DOHH2 (cell line): ENCODE measurements at regions not wholly inside any gene's neighbourhood (a gene's known extent, or its start where the extent isn't known, plus 50 kb on each side); places are given as distances from the start of the nearest gene placed in this dataset.

Experiments
- H3F3A ChIP-seq: fragments of 200-600 bp; sonication (generic), shearing (Covaris generic); 2 replicates; pipeline ENCODE4 v1.6.0; 2016; ENCODE audit warnings: antibody characterized with exemption, mild to moderate bottlenecking; ENCODE audit not compliant: control insufficient read depth, insufficient read depth
- H3K27ac ChIP-seq: fragments of 200-600 bp; sonication (generic); 2 replicates; pipeline ENCODE4 v1.5.1; 2014; ENCODE audit warnings: low read depth, mild to moderate bottlenecking, low read length, moderate library complexity
- H3K27me3 ChIP-seq: fragments of 200-600 bp; sonication (generic); 2 replicates; pipeline ENCODE4 v1.6.1; 2014; ENCODE audit warnings: mild to moderate bottlenecking, low read length, mixed read lengths; ENCODE audit not compliant: control insufficient read depth
- H3K36me3 ChIP-seq: fragments of 200-600 bp; sonication (generic); 2 replicates; pipeline ENCODE4 v1.6.1; 2014; ENCODE audit warnings: mild to moderate bottlenecking, low read length, moderate library complexity, mixed read lengths; ENCODE audit not compliant: control insufficient read depth
- H3K4me1 ChIP-seq: fragments of 200-600 bp; sonication (generic); 2 replicates; pipeline ENCODE4 v1.6.1; 2014; ENCODE audit warnings: mild to moderate bottlenecking, low read length, mixed read lengths; ENCODE audit not compliant: control insufficient read depth
- H3K4me2 ChIP-seq: fragments of 200-600 bp; sonication (generic); 2 replicates; pipeline ENCODE4 v1.6.0; 2014; ENCODE audit warnings: mild to moderate bottlenecking, low read length, moderate library complexity
- H3K4me3 ChIP-seq: fragments of 200-600 bp; sonication (generic); 2 replicates; pipeline ENCODE4 v1.5.1; 2014; ENCODE audit warnings: mild to moderate bottlenecking, low read length, mixed read lengths
- H3K79me2 ChIP-seq: fragments of 200-600 bp; sonication (generic); 2 replicates; pipeline ENCODE4 v1.6.1; 2014; ENCODE audit warnings: mild to moderate bottlenecking, low read length, mixed read lengths; ENCODE audit not compliant: control insufficient read depth
- H3K9me2 ChIP-seq: fragments of 200-600 bp; sonication (generic); replicated peaks from 2 replicates; pipeline ENCODE4 v1.6.1; 2014; ENCODE audit warnings: mild to moderate bottlenecking, low read length, mixed read lengths; ENCODE audit not compliant: control insufficient read depth
- H3K9me3 ChIP-seq: fragments of 200-600 bp; sonication (generic); 2 replicates; pipeline ENCODE4 v1.6.1; 2014; ENCODE audit warnings: antibody characterized with exemption, low read length, mixed read lengths; ENCODE audit not compliant: control insufficient read depth, insufficient read depth
- H4K20me1 ChIP-seq: fragments of 200-600 bp; sonication (generic); 2 replicates; pipeline ENCODE4 v1.6.0; 2014; ENCODE audit warnings: low read depth, mild to moderate bottlenecking, antibody characterized with exemption, low read length, moderate library complexity; ENCODE audit not compliant: control insufficient read depth, insufficient read depth
- EZH2phosphoT487 ChIP-seq: fragments of 200-600 bp; sonication (generic); IDR thresholded peaks from 2 replicates; pipeline ENCODE4 v1.6.1; 2017; ENCODE audit warnings: borderline replicate concordance, mild to moderate bottlenecking, antibody characterized with exemption, low read length, moderate library complexity, mixed read lengths
- TF ChIP-seq, protein P1 (sequence below): fragments of 200-600 bp; sonication (generic); IDR thresholded peaks from one replicate; pipeline ENCODE4 v1.5.1; 2014; ENCODE audit warnings: antibody characterized with exemption, mild to moderate bottlenecking, low read depth, low read length; ENCODE audit not compliant: poor library complexity, severe bottlenecking

DNA sequence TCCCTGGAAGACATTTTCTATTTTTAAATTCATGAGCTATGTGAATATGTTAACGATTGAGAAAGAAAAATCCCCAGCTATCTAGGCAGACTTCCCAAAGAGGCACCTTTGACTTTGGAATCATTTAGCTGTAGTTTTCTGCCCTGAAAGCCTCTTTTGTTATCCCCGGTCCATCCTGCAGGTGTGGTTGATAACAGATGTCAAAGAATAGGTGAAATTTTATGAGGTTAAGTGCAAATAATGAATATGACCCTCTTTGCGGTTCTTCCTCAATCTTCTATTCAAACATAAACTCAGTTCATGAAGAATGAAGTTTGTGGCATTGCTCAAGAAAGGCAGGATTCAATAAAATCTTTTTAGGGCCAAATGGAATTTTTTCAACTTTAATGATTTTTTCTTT is 51.6 kb upstream of the ATP8B1 start:
- Histone ChIP-seq H3K9me3 (no peaks in the 10 kb centered on the region), H3K4me2 (no peak overlapping the region), H3K9me2 (no peaks in the 10 kb centered on the region), H3K79me2 (no peaks in the 10 kb centered on the region), H4K20me1 (no peaks in the 10 kb centered on the region), H3K4me3 (no peak overlapping the region), H3F3A (no peaks in the 10 kb centered on the region), H3K4me1 (no peaks in the 10 kb centered on the region), H3K27ac (no peak overlapping the region), H3K36me3 (no peaks in the 10 kb centered on the region), H3K27me3 (peaks cover 31% of the 10 kb centered on the region)
- no peak for TF ChIP-seq EZH2phosphoT487
- TF ChIP-seq, protein P1, sequence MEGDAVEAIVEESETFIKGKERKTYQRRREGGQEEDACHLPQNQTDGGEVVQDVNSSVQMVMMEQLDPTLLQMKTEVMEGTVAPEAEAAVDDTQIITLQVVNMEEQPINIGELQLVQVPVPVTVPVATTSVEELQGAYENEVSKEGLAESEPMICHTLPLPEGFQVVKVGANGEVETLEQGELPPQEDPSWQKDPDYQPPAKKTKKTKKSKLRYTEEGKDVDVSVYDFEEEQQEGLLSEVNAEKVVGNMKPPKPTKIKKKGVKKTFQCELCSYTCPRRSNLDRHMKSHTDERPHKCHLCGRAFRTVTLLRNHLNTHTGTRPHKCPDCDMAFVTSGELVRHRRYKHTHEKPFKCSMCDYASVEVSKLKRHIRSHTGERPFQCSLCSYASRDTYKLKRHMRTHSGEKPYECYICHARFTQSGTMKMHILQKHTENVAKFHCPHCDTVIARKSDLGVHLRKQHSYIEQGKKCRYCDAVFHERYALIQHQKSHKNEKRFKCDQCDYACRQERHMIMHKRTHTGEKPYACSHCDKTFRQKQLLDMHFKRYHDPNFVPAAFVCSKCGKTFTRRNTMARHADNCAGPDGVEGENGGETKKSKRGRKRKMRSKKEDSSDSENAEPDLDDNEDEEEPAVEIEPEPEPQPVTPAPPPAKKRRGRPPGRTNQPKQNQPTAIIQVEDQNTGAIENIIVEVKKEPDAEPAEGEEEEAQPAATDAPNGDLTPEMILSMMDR = no peak

DNA sequence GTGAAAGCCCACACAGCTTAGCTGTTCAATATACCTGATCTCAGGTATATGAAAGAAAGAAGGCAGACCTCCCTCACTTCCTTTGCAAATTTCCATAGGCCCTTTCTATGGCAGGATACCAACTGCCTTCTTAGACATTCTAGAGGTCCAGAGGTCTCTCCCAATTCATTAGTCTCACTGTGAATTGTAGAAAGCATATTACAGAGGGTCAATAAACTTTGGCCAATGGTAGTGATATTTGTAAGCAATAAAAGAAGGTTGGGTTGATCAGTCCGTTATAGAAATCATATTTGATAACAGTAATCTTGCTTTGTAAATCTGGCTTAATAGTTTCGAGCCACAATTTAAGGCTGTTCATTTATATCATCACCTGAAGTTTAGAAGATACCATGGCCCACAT is 50.7 kb upstream of the ATP8B1 start:
- no peak overlapping the region for H3K4me2 ChIP-seq
- TF ChIP-seq, protein P1 = no peak
- no peak for TF ChIP-seq EZH2phosphoT487
- no peaks in the 10 kb centered on the region for H4K20me1 ChIP-seq
- H3K9me3 ChIP-seq = no peaks in the 10 kb centered on the region
- H3K4me3 ChIP-seq = no peak overlapping the region
- no peaks in the 10 kb centered on the region for H3K79me2 ChIP-seq
- no peaks in the 10 kb centered on the region for H3K9me2 ChIP-seq
- no peaks in the 10 kb centered on the region for H3K36me3 ChIP-seq
- H3K4me1 ChIP-seq = no peaks in the 10 kb centered on the region
- H3F3A ChIP-seq = no peaks in the 10 kb centered on the region
- peaks cover 26% of the 10 kb centered on the region for H3K27me3 ChIP-seq
- no peak overlapping the region for H3K27ac ChIP-seq

DNA sequence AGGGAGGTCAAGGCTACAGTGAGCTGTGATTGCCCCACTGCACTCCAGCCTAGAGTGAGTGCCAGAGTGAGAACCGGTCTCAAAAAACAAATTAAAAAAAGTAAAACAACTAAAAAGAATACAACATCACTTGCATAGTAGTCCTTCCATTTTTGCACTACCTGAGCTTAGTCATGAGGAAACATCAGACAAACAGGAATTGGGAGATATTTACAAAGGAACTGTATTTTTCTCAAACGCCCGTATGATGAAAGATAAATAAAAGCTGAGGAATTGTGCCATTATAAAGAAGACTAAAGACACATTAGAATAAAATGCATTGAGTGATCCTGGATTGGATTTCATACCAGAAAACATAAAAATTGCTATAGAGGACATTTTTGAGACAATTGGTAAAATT is 50.0 kb upstream of the ATP8B1 start:
- no peak overlapping the region for H3K4me2 ChIP-seq
- no peaks in the 10 kb centered on the region for H3K9me2 ChIP-seq
- H3K4me3 ChIP-seq = no peak overlapping the region
- TF ChIP-seq, protein P1 = no peak
- no peak for TF ChIP-seq EZH2phosphoT487
- H3K79me2 ChIP-seq = no peaks in the 10 kb centered on the region
- no peaks in the 10 kb centered on the region for H3K9me3 ChIP-seq
- no peaks in the 10 kb centered on the region for H4K20me1 ChIP-seq
- H3F3A ChIP-seq = no peaks in the 10 kb centered on the region
- no peak overlapping the region for H3K27ac ChIP-seq
- H3K4me1 ChIP-seq = no peaks in the 10 kb centered on the region
- peaks cover 22% of the 10 kb centered on the region for H3K27me3 ChIP-seq
- no peaks in the 10 kb centered on the region for H3K36me3 ChIP-seq
